Mucosa of descending colon (tissue), 3 donors: ENCODE measurements at regions not wholly inside any gene's neighbourhood (a gene's known extent, or its start where the extent isn't known, plus 50 kb on each side); places are given as distances from the start of the nearest gene placed in this dataset.
A peak's percentile ranks its signal among the peaks of the same experiment; 100 is the strongest.

ENCODE experiments used
- ATAC-seq: fragments of 200-7000 bp; cut with Tn5 transposase; one replicate; pipeline ENCODE4 v1.9.1; 2020; ENCODE audit warnings: mild to moderate bottlenecking, moderate library complexity
- DNase-seq, 3 donors: peaks; one replicate each; pipeline ENCODE4 v3.0.0-alpha.2; 2020
- H3K36me3 ChIP-seq: fragments of 200-600 bp; one replicate; pipeline ENCODE4 v1.8.0; 2021; ENCODE audit warnings: low read depth, mild to moderate bottlenecking
- H3K4me1 ChIP-seq: fragments of 200-600 bp; one replicate; pipeline ENCODE4 v1.8.0; 2021; ENCODE audit warnings: low read depth, mild to moderate bottlenecking
- H3K4me3 ChIP-seq: fragments of 200-600 bp; one replicate; pipeline ENCODE4 v1.8.0; 2021; ENCODE audit warnings: mild to moderate bottlenecking
- H3K9me3 ChIP-seq: fragments of 200-600 bp; one replicate; pipeline ENCODE4 v1.8.0; 2021; ENCODE audit warnings: mild to moderate bottlenecking
- CTCF ChIP-seq: fragments of 200-600 bp; IDR thresholded peaks from one replicate; pipeline ENCODE4 v1.8.0; 2022; ENCODE audit warnings: antibody characterized with exemption, mild to moderate bottlenecking
- intact Hi-C, 2 donors: fragments of 100-400 bp; cut with DNase I in 1 of 2; cut with micrococcal nuclease in 1 of 2; formaldehyde crosslinking; loops; one replicate each; pipeline versions ENCODE4 v1.11.0 to v1.11.1; 2022; cut with DNase I, micrococcal nuclease
- donor health status: DM: no; HTN: no; CAD: no; lungs with moderate emphysema.
- donor health status: DM: no; HTN: no; CAD: no.
- donor health status: DM: no; HTN: yes; CAD: no.

GRCh38 chr16:85399583-85400284 lies 213.4 kb upstream of the GSE1 start:
- ATAC-seq, result no peak
- no peaks in the 10 kb centered on the region for H3K36me3 ChIP-seq
- H3K9me3 ChIP-seq, result no peaks in the 10 kb centered on the region
- H3K4me3 ChIP-seq, result no peak overlapping the region
- intact Hi-C loops, result no loop called here
- peaks cover 7% of the 10 kb centered on the region for H3K4me1 ChIP-seq
- peak in 1 of 3 donors; percentile 16 for DNase-seq
- TF ChIP-seq CTCF, result no peak

- DNase-seq (peak in 1 of 3 donors; percentile 28), ATAC-seq (no peak)
- no peak overlapping the region for H3K4me3 ChIP-seq
- H3K4me1 ChIP-seq, result peaks cover 3% of the 10 kb centered on the region
- no peaks in the 10 kb centered on the region for H3K36me3 ChIP-seq
- H3K9me3 ChIP-seq, result no peaks in the 10 kb centered on the region
- no peak for TF ChIP-seq CTCF
- intact Hi-C loops, result no loop called here
Measured at GRCh38 chr16:85400305-85401205, 212.6 kb upstream of the GSE1 start.

GRCh38 chr16:85401370-85401916 lies 211.7 kb upstream of the GSE1 start:
- Histone ChIP-seq H3K36me3 (no peaks in the 10 kb centered on the region), H3K4me1 (no peaks in the 10 kb centered on the region), H3K4me3 (no peak overlapping the region), H3K9me3 (no peaks in the 10 kb centered on the region)
- DNase-seq (peak in 1 of 3 donors; percentile 25), ATAC-seq (no peak)
- intact Hi-C loops, result no loop called here
- no peak for TF ChIP-seq CTCF

GRCh38 chr16:85401917-85402766 lies 211.0 kb upstream of the GSE1 start:
- TF ChIP-seq CTCF, result no peak
- intact Hi-C loops, result no loop called here

More at GRCh38 chr16:85401917-85402766, 211.0 kb upstream of the GSE1 start:
- DNase-seq (peak in 1 of 3 donors; percentile 33), ATAC-seq (no peak)
- Histone ChIP-seq H3K9me3 (no peaks in the 10 kb centered on the region), H3K36me3 (no peaks in the 10 kb centered on the region), H3K4me3 (no peak overlapping the region), H3K4me1 (no peaks in the 10 kb centered on the region)
